Activated CD4-positive, alpha-beta memory T cell treated with anti-CD3 and anti-CD28 coated beads for 36 hours (primary cell): ENCODE measurements at regions not wholly inside any gene's neighbourhood (a gene's known extent, or its start where the extent isn't known, plus 50 kb on each side); places are given as distances from the start of the nearest gene placed in this dataset.
"Not testable (repeated sequence)": the region's sequence is repeated elsewhere in the genome, so short reads cannot be mapped to it uniquely, and the experiment has no call there.

ENCODE experiments used
- CTCF ChIA-PET: fragments of 350-600 bp; sonication (Branson Sonifier 250); formaldehyde crosslinking; loops from one replicate; lab custom pipeline; 2021; ENCODE audit warnings: antibody characterized with exemption, inconsistent platforms; lab: Charles Lee
- POLR2A ChIA-PET: fragments of 350-600 bp; sonication (Branson Sonifier 250); formaldehyde crosslinking; loops from one replicate; lab custom pipeline; 2021; ENCODE audit warnings: antibody characterized with exemption; lab: Charles Lee
- DNase-seq: peaks from one replicate; pipeline ENCODE4 v3.0.0-alpha.2; 2020
- H3K27ac Mint-ChIP-seq: one replicate; pipeline ENCODE4 v1.8.0; 2021; ENCODE audit warnings: mixed read lengths
- H3K27me3 Mint-ChIP-seq: one replicate; pipeline ENCODE4 v1.8.0; 2021; ENCODE audit warnings: mixed read lengths
- H3K36me3 Mint-ChIP-seq: one replicate; pipeline ENCODE4 v1.8.0; 2021; ENCODE audit warnings: mixed read lengths
- H3K4me1 Mint-ChIP-seq: one replicate; pipeline ENCODE4 v1.8.0; 2021; ENCODE audit warnings: low read depth, mixed read lengths
- H3K4me3 Mint-ChIP-seq: one replicate; pipeline ENCODE4 v1.8.0; 2021; ENCODE audit warnings: mild to moderate bottlenecking, mixed read lengths
- H3K9me3 Mint-ChIP-seq: one replicate; pipeline ENCODE4 v1.8.0; 2021; ENCODE audit warnings: mixed read lengths
- intact Hi-C: fragments of 100-400 bp; cut with micrococcal nuclease; formaldehyde crosslinking; loops from one replicate; pipeline ENCODE4 v1.15.1; 2023

- DNase-seq: no peak
- Mint-ChIP-seq H3K4me3 (no peak overlapping the region), H3K27ac (no peak overlapping the region), H3K9me3 (no peaks in the 10 kb centered on the region), H3K4me1 (peaks cover 61% of the 10 kb centered on the region), H3K27me3 (no peaks in the 10 kb centered on the region), H3K36me3 (no peaks in the 10 kb centered on the region)
- ChIA-PET POLR2A (no interaction called here), CTCF (interaction anchor here (1.4 to 8.2 kb wide), 3 partner anchors 23 to 189 kb away, joined by 3 to 268 read pairs (median 4); partner anchors contain the start of gene CCDC71L)
- intact Hi-C loops: loop anchor here (10.0 kb wide), 1 partner anchor 447 kb away; the partner anchor contains the start of gene NAMPT
These were observed 70.9 kb upstream of the CCDC71L start for GRCh38 chr7:106731646-106732444.

GRCh38 chr7:106735637-106736036, 74.7 kb upstream of the CCDC71L start:
- CTCF ChIA-PET: interaction anchor here (0.5 to 8.2 kb wide), 28 partner anchors 7 to 1032 kb away, joined by 3 to 268 read pairs (median 7); partner anchors contain the start of gene CCDC71L
- H3K4me3 Mint-ChIP-seq: no peak overlapping the region
- H3K4me1 Mint-ChIP-seq: peaks cover 57% of the 10 kb centered on the region
- POLR2A ChIA-PET: interaction anchor here (1.0 to 1.9 kb wide), 3 partner anchors 76 to 450 kb away, joined by 3 to 21 read pairs (median 3); partner anchors contain the start of gene CCDC71L
- peak overlapping the region; percentile 73 for H3K27ac Mint-ChIP-seq
- H3K27me3 Mint-ChIP-seq: no peaks in the 10 kb centered on the region
- no peaks in the 10 kb centered on the region for H3K36me3 Mint-ChIP-seq
- no peak for DNase-seq
- intact Hi-C loops: loop anchor here (1.0 to 10.0 kb wide), 8 partner anchors 17 to 559 kb away; partner anchors contain the start of gene NAMPT
- no peaks in the 10 kb centered on the region for H3K9me3 Mint-ChIP-seq

- no peak overlapping the region for H3K4me3 Mint-ChIP-seq
- POLR2A ChIA-PET: interaction anchor here (1.0 to 1.9 kb wide), 3 partner anchors 76 to 451 kb away, joined by 3 to 21 read pairs (median 3); partner anchors contain the start of gene CCDC71L
These were observed 75.2 kb upstream of the CCDC71L start for GRCh38 chr7:106736123-106736507.

GRCh38 chr7:106736508-106737201, 75.7 kb upstream of the CCDC71L start:
- Mint-ChIP-seq H3K27ac (peak overlapping the region; percentile 73), H3K36me3 (no peaks in the 10 kb centered on the region), H3K27me3 (no peaks in the 10 kb centered on the region), H3K9me3 (no peaks in the 10 kb centered on the region), H3K4me1 (peaks cover 47% of the 10 kb centered on the region), H3K4me3 (no peak overlapping the region)
- ChIA-PET CTCF (interaction anchor here (0.6 to 8.2 kb wide), 45 partner anchors 8 to 569 kb away, joined by 3 to 268 read pairs (median 5); partner anchors contain the start of genes CCDC71L and NAMPT), POLR2A (interaction anchor here (1.0 to 1.9 kb wide), 2 partner anchors 77 to 194 kb away, joined by 3 to 21 read pairs; partner anchors contain the start of gene CCDC71L)
- DNase-seq: peak; percentile 55
- intact Hi-C loops: loop anchor here (1.0 to 10.0 kb wide), 8 partner anchors 18 to 560 kb away; partner anchors contain the start of gene NAMPT

More at GRCh38 chr7:106736123-106736507, 75.2 kb upstream of the CCDC71L start:
- Mint-ChIP-seq H3K27ac (peak overlapping the region; percentile 73), H3K36me3 (no peaks in the 10 kb centered on the region), H3K4me1 (peaks cover 53% of the 10 kb centered on the region), H3K27me3 (no peaks in the 10 kb centered on the region), H3K9me3 (no peaks in the 10 kb centered on the region)
- CTCF ChIA-PET: interaction anchor here (0.6 to 8.2 kb wide), 44 partner anchors 8 to 569 kb away, joined by 3 to 268 read pairs (median 4); partner anchors contain the start of genes CCDC71L and NAMPT
- DNase-seq: no peak
- intact Hi-C loops: loop anchor here (1.0 to 10.0 kb wide), 8 partner anchors 18 to 560 kb away; partner anchors contain the start of gene NAMPT

- no peak for DNase-seq
- H3K36me3 Mint-ChIP-seq: no peaks in the 10 kb centered on the region
- intact Hi-C loops: loop anchor here (2.0 to 10.0 kb wide), 4 partner anchors 32 to 452 kb away; partner anchors contain the start of gene NAMPT
- H3K27ac Mint-ChIP-seq: no peak overlapping the region
- H3K4me1 Mint-ChIP-seq: peaks cover 43% of the 10 kb centered on the region
- ChIA-PET CTCF (interaction anchor here (0.6 to 8.2 kb wide), 21 partner anchors 7 to 560 kb away, joined by 3 to 268 read pairs (median 7); partner anchors contain the start of gene CCDC71L), POLR2A (no interaction called here)
- no peaks in the 10 kb centered on the region for H3K27me3 Mint-ChIP-seq
- H3K4me3 Mint-ChIP-seq: no peak overlapping the region
- H3K9me3 Mint-ChIP-seq: no peaks in the 10 kb centered on the region
These were observed 76.2 kb upstream of the CCDC71L start for GRCh38 chr7:106737202-106737562.

- Mint-ChIP-seq H3K9me3 (no peaks in the 10 kb centered on the region), H3K36me3 (no peaks in the 10 kb centered on the region), H3K4me3 (no peak overlapping the region), H3K27ac (no peak overlapping the region), H3K27me3 (no peaks in the 10 kb centered on the region), H3K4me1 (peaks cover 19% of the 10 kb centered on the region)
- intact Hi-C loops: no loop called here
- DNase-seq: no peak
- CTCF ChIA-PET: interaction anchor here (1.5 to 1.6 kb wide), 4 partner anchors 30 to 564 kb away, joined by 3 to 8 read pairs (median 4); partner anchors contain the start of gene CCDC71L
- POLR2A ChIA-PET: no interaction called here
These were observed 79.8 kb upstream of the CCDC71L start for GRCh38 chr7:106740806-106741205.

GRCh38 chr7:106744563-106745091, 83.7 kb upstream of the CCDC71L start:
- no peak overlapping the region for H3K27ac Mint-ChIP-seq
- ChIA-PET CTCF (interaction anchor here (0.8 to 2.9 kb wide), 3 partner anchors 8 to 202 kb away, joined by 3 to 11 read pairs (median 10); partner anchors contain the start of gene CCDC71L), POLR2A (no interaction called here)
- DNase-seq: peak; percentile 37
- peaks cover 4% of the 10 kb centered on the region for H3K4me1 Mint-ChIP-seq
- no peaks in the 10 kb centered on the region for H3K9me3 Mint-ChIP-seq
- H3K36me3 Mint-ChIP-seq: no peaks in the 10 kb centered on the region
- no peak overlapping the region for H3K4me3 Mint-ChIP-seq
- peaks cover 6% of the 10 kb centered on the region for H3K27me3 Mint-ChIP-seq
- intact Hi-C loops: loop anchor here (2.0 kb wide), 1 partner anchor 28 kb away; no protein-coding TSS in a partner anchor

- CTCF ChIA-PET: interaction anchor here (0.5 to 1.0 kb wide), 3 partner anchors 88 to 1159 kb away, joined by 3 to 4 read pairs (median 3); no protein-coding TSS in a partner anchor
- H3K4me1 Mint-ChIP-seq: not testable (repeated sequence)
These were observed 86.3 kb upstream of the CCDC71L start for GRCh38 chr7:106747301-106747700.

GRCh38 chr7:106747804-106748203, 86.8 kb upstream of the CCDC71L start:
- no peak overlapping the region for H3K27ac Mint-ChIP-seq
- no peak for DNase-seq
- no peaks in the 10 kb centered on the region for H3K9me3 Mint-ChIP-seq
- H3K36me3 Mint-ChIP-seq: no peaks in the 10 kb centered on the region
- peaks cover 6% of the 10 kb centered on the region for H3K4me1 Mint-ChIP-seq
- no peak overlapping the region for H3K4me3 Mint-ChIP-seq
- ChIA-PET POLR2A (no interaction called here), CTCF (interaction anchor here (0.5 to 1.1 kb wide), 4 partner anchors 11 to 1160 kb away, joined by 3 to 4 read pairs (median 4); no protein-coding TSS in a partner anchor)
- H3K27me3 Mint-ChIP-seq: peaks cover 10% of the 10 kb centered on the region
- intact Hi-C loops: no loop called here

More at GRCh38 chr7:106747301-106747700, 86.3 kb upstream of the CCDC71L start:
- DNase-seq, H3K4me3 Mint-ChIP-seq, H3K9me3 Mint-ChIP-seq, H3K27ac Mint-ChIP-seq, H3K27me3 Mint-ChIP-seq, POLR2A ChIA-PET, H3K36me3 Mint-ChIP-seq, intact Hi-C loops: not testable (repeated sequence)

- ChIA-PET POLR2A (no interaction called here), CTCF (no interaction called here)
- H3K27ac Mint-ChIP-seq: no peak overlapping the region
- intact Hi-C loops: no loop called here
- H3K36me3 Mint-ChIP-seq: no peaks in the 10 kb centered on the region
- no peak for DNase-seq
- no peak overlapping the region for H3K4me3 Mint-ChIP-seq
- H3K27me3 Mint-ChIP-seq: peaks cover 10% of the 10 kb centered on the region
- H3K9me3 Mint-ChIP-seq: peaks cover 2% of the 10 kb centered on the region
- peaks cover 6% of the 10 kb centered on the region for H3K4me1 Mint-ChIP-seq
These were observed 88.2 kb upstream of the CCDC71L start for GRCh38 chr7:106749165-106749564.

- H3K4me1 Mint-ChIP-seq: peaks cover 2% of the 10 kb centered on the region
- H3K4me3 Mint-ChIP-seq: no peak overlapping the region
- peaks cover 7% of the 10 kb centered on the region for H3K9me3 Mint-ChIP-seq
- no peak for DNase-seq
- peaks cover 10% of the 10 kb centered on the region for H3K27me3 Mint-ChIP-seq
- CTCF ChIA-PET: interaction anchor here (1.2 kb wide), 1 partner anchor 15 kb away, joined by 5 read pairs; no protein-coding TSS in a partner anchor
- H3K36me3 Mint-ChIP-seq: no peaks in the 10 kb centered on the region
- POLR2A ChIA-PET: no interaction called here
- no peak overlapping the region for H3K27ac Mint-ChIP-seq
- intact Hi-C loops: no loop called here
These were observed 89.8 kb upstream of the CCDC71L start for GRCh38 chr7:106750773-106751172.
